ENCODE measurements at regions not wholly inside any gene's neighbourhood (a gene's known extent, or its start where the extent isn't known, plus 50 kb on each side); places are given as distances from the start of the nearest gene placed in this dataset.

DNA sequence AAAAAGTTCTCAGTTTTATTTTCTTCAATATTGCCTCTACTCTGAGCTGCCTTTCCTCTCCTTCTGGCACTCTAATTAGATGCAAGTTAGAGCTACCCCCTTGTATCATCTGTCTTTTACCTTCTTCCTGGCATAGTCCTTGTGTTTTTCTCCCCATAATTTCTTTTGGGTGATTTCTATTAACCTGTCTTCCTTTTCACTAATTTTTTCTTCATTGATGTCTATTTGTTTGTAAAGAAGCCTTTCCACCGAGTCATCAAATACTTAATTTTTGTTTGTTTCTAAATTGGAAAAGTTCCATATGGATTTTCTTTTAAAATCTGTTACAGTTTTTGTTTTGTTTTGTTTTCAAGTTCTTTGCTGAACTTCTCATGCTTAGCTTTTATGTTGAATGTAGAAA is 558.1 kb downstream of the TBC1D22A start:
- no peaks in the 10 kb centered on the region for H3K9me1 ChIP-seq (ENCODE audit: insufficient read depth, low read length)
- ATAC-seq (ENCODE audit: low read depth) (no peak), DNase-seq (no peak)
- H2AFZ ChIP-seq (replicated peaks; ENCODE audit: low read length, poor library complexity): no peak overlapping the region
- intact Hi-C loops (cut with micrococcal nuclease): no loop called here
- H3K23ac ChIP-seq (ENCODE audit: low read depth, low read length): no peak overlapping the region
- H4K8ac ChIP-seq (ENCODE audit: low read depth in 2 of 2, low read length in 2 of 2): no peak overlapping the region
- no peak overlapping the region for H4K5ac ChIP-seq (ENCODE audit: low read depth, low read length)
- H3K4me2 ChIP-seq (ENCODE audit: low read depth, low read length): no peak overlapping the region
- H3K4me1 ChIP-seq (ENCODE audit: control insufficient read depth, insufficient read depth, low read length): no peaks in the 10 kb centered on the region
- no peak overlapping the region for H2AK5ac ChIP-seq (ENCODE audit: low read depth, low read length)
- no peak overlapping the region for H2BK120ac ChIP-seq (ENCODE audit: low read depth, low read length)
- dilution Hi-C loops (cut with HindIII; ENCODE audit: low sequenced_read_pairs, unreplicated experiment): no loop called here
- no peak overlapping the region for H3K18ac ChIP-seq (ENCODE audit: low read depth, low read length)
- ChIA-PET POLR2A (ENCODE audit: unreplicated experiment) (no interaction called here), CTCF (interaction anchor here (0.6 kb wide), 1 partner anchor 41 kb away, joined by 3 read pairs; no protein-coding TSS in a partner anchor)
- no peak overlapping the region for H2BK20ac ChIP-seq (ENCODE audit: low read depth, low read length)
- no peak overlapping the region for H3K14ac ChIP-seq (replicated peaks; ENCODE audit: low read depth, low read length)
- H3K27me3 ChIP-seq (ENCODE audit: control insufficient read depth, insufficient read depth, low read length): peaks cover 2% of the 10 kb centered on the region; the same call in 1 of the 2 replicates
- no peak overlapping the region for H2BK5ac ChIP-seq (ENCODE audit: low read depth, low read length, poor library complexity, severe bottlenecking)
- TF ChIP-seq SMC3 (IDR thresholded peaks at IDR 0.05; ENCODE audit: low read depth, low read length) (no peak), MXI1 (IDR thresholded peaks at IDR 0.05; ENCODE audit: borderline replicate concordance, low read depth, low read length) (no peak), CEBPB (IDR thresholded peaks at IDR 0.05; ENCODE audit: low read depth, low read length) (no peak), RFX5 (IDR thresholded peaks at IDR 0.05; ENCODE audit: low read depth, low read length) (no peak), NFE2L2 (IDR thresholded peaks at IDR 0.05; ENCODE audit: low read depth, low read length) (no peak), MAZ (IDR thresholded peaks at IDR 0.05; ENCODE audit: borderline replicate concordance, low read depth, low read length) (no peak), RAD21 (IDR thresholded peaks at IDR 0.05; ENCODE audit: low read length) (no peak), FOS (IDR thresholded peaks at IDR 0.05; ENCODE audit: low read depth, low read length) (no peak), BHLHE40 (IDR thresholded peaks at IDR 0.05; ENCODE audit: low read depth, low read length) (no peak)
- TF ChIP-seq, protein P1, sequence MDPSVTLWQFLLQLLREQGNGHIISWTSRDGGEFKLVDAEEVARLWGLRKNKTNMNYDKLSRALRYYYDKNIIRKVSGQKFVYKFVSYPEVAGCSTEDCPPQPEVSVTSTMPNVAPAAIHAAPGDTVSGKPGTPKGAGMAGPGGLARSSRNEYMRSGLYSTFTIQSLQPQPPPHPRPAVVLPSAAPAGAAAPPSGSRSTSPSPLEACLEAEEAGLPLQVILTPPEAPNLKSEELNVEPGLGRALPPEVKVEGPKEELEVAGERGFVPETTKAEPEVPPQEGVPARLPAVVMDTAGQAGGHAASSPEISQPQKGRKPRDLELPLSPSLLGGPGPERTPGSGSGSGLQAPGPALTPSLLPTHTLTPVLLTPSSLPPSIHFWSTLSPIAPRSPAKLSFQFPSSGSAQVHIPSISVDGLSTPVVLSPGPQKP (IDR thresholded peaks at IDR 0.05; ENCODE audit: borderline replicate concordance, low read depth, low read length): no peak
- TF ChIP-seq, protein P2, sequence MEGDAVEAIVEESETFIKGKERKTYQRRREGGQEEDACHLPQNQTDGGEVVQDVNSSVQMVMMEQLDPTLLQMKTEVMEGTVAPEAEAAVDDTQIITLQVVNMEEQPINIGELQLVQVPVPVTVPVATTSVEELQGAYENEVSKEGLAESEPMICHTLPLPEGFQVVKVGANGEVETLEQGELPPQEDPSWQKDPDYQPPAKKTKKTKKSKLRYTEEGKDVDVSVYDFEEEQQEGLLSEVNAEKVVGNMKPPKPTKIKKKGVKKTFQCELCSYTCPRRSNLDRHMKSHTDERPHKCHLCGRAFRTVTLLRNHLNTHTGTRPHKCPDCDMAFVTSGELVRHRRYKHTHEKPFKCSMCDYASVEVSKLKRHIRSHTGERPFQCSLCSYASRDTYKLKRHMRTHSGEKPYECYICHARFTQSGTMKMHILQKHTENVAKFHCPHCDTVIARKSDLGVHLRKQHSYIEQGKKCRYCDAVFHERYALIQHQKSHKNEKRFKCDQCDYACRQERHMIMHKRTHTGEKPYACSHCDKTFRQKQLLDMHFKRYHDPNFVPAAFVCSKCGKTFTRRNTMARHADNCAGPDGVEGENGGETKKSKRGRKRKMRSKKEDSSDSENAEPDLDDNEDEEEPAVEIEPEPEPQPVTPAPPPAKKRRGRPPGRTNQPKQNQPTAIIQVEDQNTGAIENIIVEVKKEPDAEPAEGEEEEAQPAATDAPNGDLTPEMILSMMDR (conservative IDR thresholded peaks at IDR 0.05; ENCODE audit: low read depth, low read length): no peak
- TF ChIP-seq, protein P3, sequence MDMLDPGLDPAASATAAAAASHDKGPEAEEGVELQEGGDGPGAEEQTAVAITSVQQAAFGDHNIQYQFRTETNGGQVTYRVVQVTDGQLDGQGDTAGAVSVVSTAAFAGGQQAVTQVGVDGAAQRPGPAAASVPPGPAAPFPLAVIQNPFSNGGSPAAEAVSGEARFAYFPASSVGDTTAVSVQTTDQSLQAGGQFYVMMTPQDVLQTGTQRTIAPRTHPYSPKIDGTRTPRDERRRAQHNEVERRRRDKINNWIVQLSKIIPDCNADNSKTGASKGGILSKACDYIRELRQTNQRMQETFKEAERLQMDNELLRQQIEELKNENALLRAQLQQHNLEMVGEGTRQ (IDR thresholded peaks at IDR 0.05; ENCODE audit: low read depth, low read length): no peak
- no peak overlapping the region for H3K9ac ChIP-seq (ENCODE audit: low read depth, low read length)
- in situ Hi-C loops (cut with MboI; ENCODE audit: low sequenced_read_pairs): no loop called here
- BruUV-seq (replicated peaks): no TSS peak
- H3K4ac ChIP-seq (ENCODE audit: low read depth, low read length): no peak overlapping the region
- no peak overlapping the region for H3K27ac ChIP-seq (ENCODE audit: insufficient read depth, low read length)
- H3K56ac ChIP-seq (ENCODE audit: extremely low read depth, insufficient read depth, low read length): no peak overlapping the region
- no CpG with 5 or more reads among the region's 1 CpG for WGBS, 2 experiments (ENCODE audit: extremely low coverage in 2 of 2, insufficient read length in 1 of 2)
- no peak overlapping the region for H2AK9ac ChIP-seq (replicated peaks; ENCODE audit: low read depth, low read length, poor library complexity)
- H3K4me3 ChIP-seq (ENCODE audit: insufficient read depth, low read depth, low read length): no peak overlapping the region
- H4K91ac ChIP-seq (ENCODE audit: insufficient read depth, low read depth, low read length): no peak overlapping the region
- no peaks in the 10 kb centered on the region for H4K20me1 ChIP-seq (ENCODE audit: insufficient read depth, low read length)
- H2BK15ac ChIP-seq (ENCODE audit: low read depth, low read length): no peak overlapping the region
- H3K9me3 ChIP-seq (ENCODE audit: control insufficient read depth, insufficient read depth, low read length): peaks cover 2% of the 10 kb centered on the region
- H3K36me3 ChIP-seq (ENCODE audit: control insufficient read depth, insufficient read depth, low read length): no peaks in the 10 kb centered on the region
- H3K79me1 ChIP-seq (ENCODE audit: low read depth in 1 of 2, low read length in 2 of 2): no peaks in the 10 kb centered on the region

Measured in IMR-90 (cell line).